OCI-LY3 (cell line): ENCODE measurements at regions not wholly inside any gene's neighbourhood (a gene's known extent, or its start where the extent isn't known, plus 50 kb on each side); places are given as distances from the start of the nearest gene placed in this dataset.

Source experiments
- CTCF ChIP-seq: fragments of 200-600, 300-600 bp; sonication (generic); IDR thresholded peaks from 2 replicates; pipeline ENCODE4 v1.5.1; 2014; ENCODE audit warnings: antibody characterized with exemption, low read length, low read depth
- EZH2phosphoT487 ChIP-seq: fragments of 200-600 bp; shearing (Covaris generic); IDR thresholded peaks from 2 replicates; pipeline ENCODE4 v1.6.1; 2018; ENCODE audit warnings: antibody characterized with exemption, mixed run types, low read depth

GRCh38 chr4:133713340-133713739, 488.2 kb downstream of the PABPC4L start:
- no peak for TF ChIP-seq CTCF
- no peak for TF ChIP-seq EZH2phosphoT487
